ENCODE measurements at regions not wholly inside any gene's neighbourhood (a gene's known extent, or its start where the extent isn't known, plus 50 kb on each side); places are given as distances from the start of the nearest gene placed in this dataset.

GRCh38 chr6:9161731-9162130 is 726.4 kb upstream of the SLC35B3 start:
- no peak overlapping the region for H3K4me3 ChIP-seq (ENCODE audit: low read depth in 2 of 2, low read length in 2 of 2)
- H3K36me3 ChIP-seq (ENCODE audit: control insufficient read depth, insufficient read depth, low read length) = no peaks in the 10 kb centered on the region; the same call in 1 of the 2 replicates
- POLR2A ChIA-PET = no interaction called here
- ATAC-seq (no peak), DNase-seq (ENCODE audit: low read depth, low spot score) (no peak)
- TF ChIP-seq SIN3A (IDR thresholded peaks at IDR 0.05; ENCODE audit: borderline replicate concordance, insufficient read depth, low read depth, low read length) = no peak
- TF ChIP-seq TCF7L2 (IDR thresholded peaks at IDR 0.05; ENCODE audit: low read depth, low read length) = no peak
- no peak for TF ChIP-seq REST (IDR thresholded peaks at IDR 0.05; ENCODE audit: insufficient read depth in 1 of 2, low read depth in 2 of 2, low read length in 1 of 2)
- no peak for TF ChIP-seq POLR2AphosphoS5 (IDR thresholded peaks at IDR 0.05; ENCODE audit: low read depth, low read length)
- no peak for TF ChIP-seq CTCF (IDR thresholded peaks at IDR 0.05)
- peaks cover 10% of the 10 kb centered on the region; the same call in 1 of the 2 replicates for H3K9me3 ChIP-seq (ENCODE audit: control insufficient read depth, insufficient read depth, low read depth, low read length)
- in situ Hi-C loops (cut with HindIII; ENCODE audit: low pct_unique_long_range_greater_than_20kb, low sequenced_read_pairs) (no loop called here), intact Hi-C loops (cut with micrococcal nuclease; ENCODE audit: unreplicated experiment) (no loop called here)
- CTCF ChIA-PET = no interaction called here
- no peak overlapping the region for H3K27ac ChIP-seq (ENCODE audit: low read length)
- H3K27me3 ChIP-seq (ENCODE audit: control insufficient read depth, insufficient read depth, low read length) = no peaks in the 10 kb centered on the region
- BruUV-seq (replicated peaks) = no TSS peak
- H3K4me1 ChIP-seq (ENCODE audit: control insufficient read depth, insufficient read depth, low read length) = no peaks in the 10 kb centered on the region

- DNase-seq (ENCODE audit: low read depth, low spot score) (no peak), ATAC-seq (no peak)
- BruUV-seq (replicated peaks) = no TSS peak
- ChIA-PET POLR2A (interaction anchor here (0.6 kb wide), 1 partner anchor 1313 kb away, joined by 3 read pairs; no protein-coding TSS in a partner anchor), CTCF (no interaction called here)
- Histone ChIP-seq H3K9me3 (ENCODE audit: control insufficient read depth, insufficient read depth, low read depth, low read length) (peaks cover 10% of the 10 kb centered on the region; the same call in 1 of the 2 replicates), H3K4me3 (ENCODE audit: low read depth in 2 of 2, low read length in 2 of 2) (no peak overlapping the region), H3K36me3 (ENCODE audit: control insufficient read depth, insufficient read depth, low read length) (no peaks in the 10 kb centered on the region; the same call in 1 of the 2 replicates), H3K27ac (ENCODE audit: low read length) (no peak overlapping the region), H3K4me1 (ENCODE audit: control insufficient read depth, insufficient read depth, low read length) (no peaks in the 10 kb centered on the region), H3K27me3 (ENCODE audit: control insufficient read depth, insufficient read depth, low read length) (no peaks in the 10 kb centered on the region)
- in situ Hi-C loops (cut with HindIII; ENCODE audit: low pct_unique_long_range_greater_than_20kb, low sequenced_read_pairs) = no loop called here
- no peak for TF ChIP-seq TCF7L2 (IDR thresholded peaks at IDR 0.05; ENCODE audit: low read depth, low read length)
- TF ChIP-seq SIN3A (IDR thresholded peaks at IDR 0.05; ENCODE audit: borderline replicate concordance, insufficient read depth, low read depth, low read length) = no peak
- no peak for TF ChIP-seq POLR2AphosphoS5 (IDR thresholded peaks at IDR 0.05; ENCODE audit: low read depth, low read length)
- no peak for TF ChIP-seq REST (IDR thresholded peaks at IDR 0.05; ENCODE audit: insufficient read depth in 1 of 2, low read depth in 2 of 2, low read length in 1 of 2)
- TF ChIP-seq CTCF (IDR thresholded peaks at IDR 0.05) = no peak
- intact Hi-C loops (cut with micrococcal nuclease; ENCODE audit: unreplicated experiment) = no loop called here
Observed at GRCh38 chr6:9159051-9159450, 723.7 kb upstream of the SLC35B3 start.

Data from Panc1 (cell line).